Gastroesophageal sphincter (tissue), 4 donors: ENCODE measurements at regions not wholly inside any gene's neighbourhood (a gene's known extent, or its start where the extent isn't known, plus 50 kb on each side); places are given as distances from the start of the nearest gene placed in this dataset.

Experiments used
- ATAC-seq: fragments of 150-250 bp; one replicate; pipeline ENCODE4 v1.9.1; 2016; ENCODE audit warnings: mild to moderate bottlenecking, moderate library complexity
- H3K27ac ChIP-seq, 4 donors: fragments of 200-600 bp; sonication (generic) in 3 of 4; 1 replicate in 3 of 4; 2 replicates in 1 of 4; pipeline ENCODE4 v1.5.1; 2016 to 2019
- H3K27me3 ChIP-seq: fragments of 200-600 bp; sonication (generic); one replicate; pipeline ENCODE4 v1.5.1; 2019
- H3K36me3 ChIP-seq, 2 donors: fragments of 200-600 bp; sonication (generic); one replicate each; pipeline ENCODE4 v1.5.1; 2019; ENCODE audit warnings: control low read depth in 1 of 2
- H3K4me1 ChIP-seq, 3 donors: fragments of 200-600 bp; sonication (generic); 1 replicate in 2 of 3; 2 replicates in 1 of 3; pipeline ENCODE4 v1.5.1; 2016 to 2019; ENCODE audit warnings: control low read depth in 2 of 3
- H3K4me3 ChIP-seq, 2 donors: fragments of 200-600 bp; sonication (generic); one replicate each; pipeline ENCODE4 v1.5.1; 2019; ENCODE audit warnings: mild to moderate bottlenecking in 1 of 2, moderate library complexity in 1 of 2
- H3K9me3 ChIP-seq, 3 donors: fragments of 200-600 bp; sonication (generic); one replicate each; pipeline ENCODE4 v1.5.1; 2017 to 2019; ENCODE audit warnings: control low read depth in 2 of 3
- EP300 ChIP-seq: sonication (generic); formaldehyde crosslinking; IDR thresholded peaks from one replicate; pipeline ENCODE4 v1.6.1; 2017; ENCODE audit warnings: antibody characterized with exemption, mild to moderate bottlenecking
- POLR2A ChIP-seq, 2 donors: fragments of 450-650 bp; IDR thresholded peaks; one replicate each; pipeline ENCODE4 v1.6.1; 2017; ENCODE audit warnings: antibody characterized with exemption in 2 of 2, mild to moderate bottlenecking in 2 of 2, moderate library complexity in 1 of 2
- POLR2AphosphoS5 ChIP-seq: sonication (generic); formaldehyde crosslinking; IDR thresholded peaks from one replicate; pipeline ENCODE4 v1.6.1; 2017; ENCODE audit warnings: antibody characterized with exemption
- WGBS, 2 donors: methylation state at CpG; one replicate each; pipeline ENCODE4 v1.1.5; 2018; ENCODE audit warnings: low coverage in 1 of 2; 5-methylcytosine and 5-hydroxymethylcytosine counted together
- TF ChIP-seq, protein P1 (sequence below), 4 experiments: fragments of 200-600 bp in 2 of 4; fragments of 450-650 bp in 2 of 4; sonication (generic) in 1 of 4; IDR thresholded peaks; one replicate each; pipeline ENCODE4 v1.5.1; 2017 to 2019; ENCODE audit warnings: antibody characterized with exemption in 4 of 4, mild to moderate bottlenecking in 2 of 4, moderate library complexity in 2 of 4

- Histone ChIP-seq H3K9me3 (no peaks in the 10 kb centered on the region), H3K27me3 (no peaks in the 10 kb centered on the region), H3K36me3 (no peaks in the 10 kb centered on the region), H3K4me3 (no peak overlapping the region), H3K4me1 (peaks cover 0 to 6% (median 0%) of the 10 kb centered on the region in 3 donors), H3K27ac (no peak overlapping the region)
- WGBS, 2 donors, result 57 to 81% methylated on average over 4 to 9 of the region's 9 CpGs
- TF ChIP-seq POLR2AphosphoS5, result no peak
- TF ChIP-seq EP300, result no peak
- TF ChIP-seq, protein P1, sequence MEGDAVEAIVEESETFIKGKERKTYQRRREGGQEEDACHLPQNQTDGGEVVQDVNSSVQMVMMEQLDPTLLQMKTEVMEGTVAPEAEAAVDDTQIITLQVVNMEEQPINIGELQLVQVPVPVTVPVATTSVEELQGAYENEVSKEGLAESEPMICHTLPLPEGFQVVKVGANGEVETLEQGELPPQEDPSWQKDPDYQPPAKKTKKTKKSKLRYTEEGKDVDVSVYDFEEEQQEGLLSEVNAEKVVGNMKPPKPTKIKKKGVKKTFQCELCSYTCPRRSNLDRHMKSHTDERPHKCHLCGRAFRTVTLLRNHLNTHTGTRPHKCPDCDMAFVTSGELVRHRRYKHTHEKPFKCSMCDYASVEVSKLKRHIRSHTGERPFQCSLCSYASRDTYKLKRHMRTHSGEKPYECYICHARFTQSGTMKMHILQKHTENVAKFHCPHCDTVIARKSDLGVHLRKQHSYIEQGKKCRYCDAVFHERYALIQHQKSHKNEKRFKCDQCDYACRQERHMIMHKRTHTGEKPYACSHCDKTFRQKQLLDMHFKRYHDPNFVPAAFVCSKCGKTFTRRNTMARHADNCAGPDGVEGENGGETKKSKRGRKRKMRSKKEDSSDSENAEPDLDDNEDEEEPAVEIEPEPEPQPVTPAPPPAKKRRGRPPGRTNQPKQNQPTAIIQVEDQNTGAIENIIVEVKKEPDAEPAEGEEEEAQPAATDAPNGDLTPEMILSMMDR (IDR thresholded peaks at IDR 0.05), result no peak
- no peak for TF ChIP-seq POLR2A (IDR thresholded peaks at IDR 0.05)
- no peak for ATAC-seq
Observed at GRCh38 chr10:24128066-24128730, 80.7 kb upstream of the KIAA1217 start.

DNA sequence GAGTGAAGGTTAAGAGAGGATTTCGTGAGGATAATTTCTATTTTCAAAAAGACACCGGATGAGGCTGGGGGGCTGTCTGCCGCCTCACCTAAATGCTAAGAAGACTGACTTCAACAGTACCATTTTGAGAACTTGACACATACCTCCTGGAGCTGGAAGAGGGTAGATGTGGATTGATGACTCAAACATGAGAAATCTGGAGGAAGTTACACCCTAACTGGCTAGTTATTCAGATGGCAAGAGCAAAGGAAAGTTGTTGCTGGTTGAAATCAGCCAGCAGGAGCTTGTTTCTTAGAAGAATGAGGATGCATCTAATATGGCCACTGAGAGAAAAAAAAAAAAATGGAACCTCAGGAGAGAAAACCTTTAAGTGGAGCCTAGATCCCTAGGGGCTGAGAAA lies 76.2 kb upstream of the KIAA1217 start:
- no peak overlapping the region for H3K27ac ChIP-seq
- no peak for ATAC-seq
- no peak overlapping the region for H3K4me3 ChIP-seq
- WGBS, 2 donors, result 88% methylated on average over 3 of the region's 3 CpGs
- H3K27me3 ChIP-seq, result no peaks in the 10 kb centered on the region
- no peaks in the 10 kb centered on the region for H3K9me3 ChIP-seq
- no peaks in the 10 kb centered on the region for H3K4me1 ChIP-seq
- TF ChIP-seq, protein P1 (IDR thresholded peaks at IDR 0.05), result no peak
- TF ChIP-seq POLR2AphosphoS5 (no peak), EP300 (no peak), POLR2A (IDR thresholded peaks at IDR 0.05) (no peak)
- H3K36me3 ChIP-seq, result no peaks in the 10 kb centered on the region

- no peak for ATAC-seq
- no peak overlapping the region for H3K27ac ChIP-seq
- no peaks in the 10 kb centered on the region for H3K9me3 ChIP-seq
- no peak for TF ChIP-seq POLR2A (IDR thresholded peaks at IDR 0.05)
- H3K4me1 ChIP-seq, result no peaks in the 10 kb centered on the region
- H3K36me3 ChIP-seq, result no peaks in the 10 kb centered on the region
- H3K27me3 ChIP-seq, result no peaks in the 10 kb centered on the region
- H3K4me3 ChIP-seq, result no peak overlapping the region
- 0 to 50% methylated on average over 1 of the region's 1 CpG for WGBS, 2 donors
Observed at GRCh38 chr10:24133835-24134234, 75.1 kb upstream of the KIAA1217 start.

- no peak overlapping the region for H3K4me3 ChIP-seq
- 54 to 83% methylated on average over 3 to 4 of the region's 4 CpGs for WGBS, 2 donors
- no peaks in the 10 kb centered on the region for H3K4me1 ChIP-seq
- peaks cover 0 to 10% (median 0%) of the 10 kb centered on the region in 3 donors for H3K9me3 ChIP-seq
- TF ChIP-seq, protein P1 (IDR thresholded peaks at IDR 0.05), result no peak
- TF ChIP-seq POLR2A (IDR thresholded peaks at IDR 0.05), result no peak
- TF ChIP-seq EP300, result no peak
- TF ChIP-seq POLR2AphosphoS5, result no peak
- H3K27me3 ChIP-seq, result no peaks in the 10 kb centered on the region
- ATAC-seq, result no peak
- no peak overlapping the region for H3K27ac ChIP-seq
- H3K36me3 ChIP-seq, result no peaks in the 10 kb centered on the region
Observed at GRCh38 chr10:24136070-24136469, 72.9 kb upstream of the KIAA1217 start.

DNA sequence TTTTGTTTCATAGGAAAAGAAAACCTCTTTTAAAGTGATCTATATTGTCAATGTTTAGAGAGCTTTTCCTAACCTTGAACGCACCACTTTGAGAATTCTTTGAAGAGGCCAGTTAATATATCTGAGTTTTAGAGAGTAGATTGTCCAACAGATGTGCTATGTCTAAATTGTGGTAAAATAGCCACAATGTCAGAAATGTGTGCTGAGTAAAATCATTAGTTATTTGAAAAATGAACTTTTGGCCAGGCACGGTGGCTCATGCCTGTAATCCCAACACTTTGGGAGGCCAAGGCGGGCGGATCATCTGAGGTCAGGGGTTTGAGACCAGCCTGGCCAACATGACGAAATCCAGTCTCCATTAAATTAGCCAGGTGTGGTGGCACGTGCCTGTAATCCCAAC lies 61.6 kb upstream of the KIAA1217 start:
- no peaks in the 10 kb centered on the region for H3K9me3 ChIP-seq
- 52 to 76% methylated on average over 2 to 6 of the region's 6 CpGs for WGBS, 2 donors

More for the DNA sequence above, 61.6 kb upstream of the KIAA1217 start:
- ATAC-seq, result no peak
- Histone ChIP-seq H3K4me1 (no peaks in the 10 kb centered on the region), H3K4me3 (no peak overlapping the region), H3K27ac (no peak overlapping the region), H3K36me3 (no peaks in the 10 kb centered on the region), H3K27me3 (no peaks in the 10 kb centered on the region)
- TF ChIP-seq POLR2A (IDR thresholded peaks at IDR 0.05) (no peak), POLR2AphosphoS5 (no peak), EP300 (no peak)
- TF ChIP-seq, protein P1 (IDR thresholded peaks at IDR 0.05), result no peak
